DMS153 treated with DMSO at 0.1 percent for 48 hours (cell line): ENCODE measurements at regions not wholly inside any gene's neighbourhood (a gene's known extent, or its start where the extent isn't known, plus 50 kb on each side); places are given as distances from the start of the nearest gene placed in this dataset.
"Not testable (repeated sequence)": the region's sequence is repeated elsewhere in the genome, so short reads cannot be mapped to it uniquely, and the experiment has no call there.

Experiments
- DNase-seq: peaks from one replicate; lab custom pipeline; 2025; ENCODE audit not compliant: unreplicated experiment; lab: John Stamatoyannopoulos, UW

GRCh38 chr9:65566018-65566417 is 109.7 kb upstream of the ZNG1E start:
- DNase-seq = not testable (repeated sequence)

GRCh38 chr9:65519018-65519417 is 156.7 kb upstream of the ZNG1E start:
- DNase-seq = not testable (repeated sequence)

- DNase-seq = not testable (repeated sequence)
These were observed 161.3 kb upstream of the ZNG1E start for GRCh38 chr9:65514465-65514864.

GRCh38 chr9:65507897-65508296 is 167.8 kb upstream of the ZNG1E start:
- DNase-seq = not testable (repeated sequence)

GRCh38 chr9:65504686-65505085 is 171.0 kb upstream of the ZNG1E start:
- DNase-seq = not testable (repeated sequence)

GRCh38 chr9:65503696-65504095 is 172.0 kb upstream of the ZNG1E start:
- DNase-seq = not testable (repeated sequence)

- DNase-seq = not testable (repeated sequence)
These were observed 192.8 kb upstream of the ZNG1E start for GRCh38 chr9:65482890-65483289.

GRCh38 chr9:65481291-65481690 is 194.4 kb upstream of the ZNG1E start:
- DNase-seq = not testable (repeated sequence)

- not testable (repeated sequence) for DNase-seq
These were observed 189.9 kb upstream of the FOXD4L5 start for GRCh38 chr9:65474891-65475290.

GRCh38 chr9:65473059-65473822 is 188.2 kb upstream of the FOXD4L5 start:
- not testable (repeated sequence) for DNase-seq

GRCh38 chr9:65471106-65471505 is 186.1 kb upstream of the FOXD4L5 start:
- DNase-seq = not testable (repeated sequence)

GRCh38 chr9:65466911-65467734 is 182.1 kb upstream of the FOXD4L5 start:
- not testable (repeated sequence) for DNase-seq

- DNase-seq = not testable (repeated sequence)
These were observed 180.4 kb upstream of the FOXD4L5 start for GRCh38 chr9:65465246-65465895.

- DNase-seq = not testable (repeated sequence)
These were observed 177.5 kb upstream of the FOXD4L5 start for GRCh38 chr9:65462476-65462875.

GRCh38 chr9:65459756-65460320 is 174.8 kb upstream of the FOXD4L5 start:
- DNase-seq = no peak

GRCh38 chr9:65458992-65459391 is 174.0 kb upstream of the FOXD4L5 start:
- DNase-seq = no peak

GRCh38 chr9:65458465-65458864 is 173.5 kb upstream of the FOXD4L5 start:
- no peak for DNase-seq

- not testable (repeated sequence) for DNase-seq
These were observed 172.0 kb upstream of the FOXD4L5 start for GRCh38 chr9:65456991-65457390.

GRCh38 chr9:65455751-65456647 is 171.0 kb upstream of the FOXD4L5 start:
- not testable (repeated sequence) for DNase-seq

- DNase-seq = not testable (repeated sequence)
These were observed 170.1 kb upstream of the FOXD4L5 start for GRCh38 chr9:65455136-65455535.
